ENCODE measurements at regions not wholly inside any gene's neighbourhood (a gene's known extent, or its start where the extent isn't known, plus 50 kb on each side); places are given as distances from the start of the nearest gene placed in this dataset.

- POLR2A ChIA-PET: no interaction called here
These were observed 148.0 kb downstream of the TSEN15 start for GRCh38 chr1:184199438-184200085.

More at GRCh38 chr1:184199438-184200085, 148.0 kb downstream of the TSEN15 start:
- TF ChIP-seq ZNF37A (tag by site-specific recombination; IDR thresholded peaks at IDR 0.05): no peak
- TF ChIP-seq IKZF3 (tag by site-specific recombination; IDR thresholded peaks at IDR 0.05): no peak
- TF ChIP-seq ZNF555 (tag by site-specific recombination; conservative IDR thresholded peaks at IDR 0.05): no peak
- TF ChIP-seq ZNF341 (tag by site-specific recombination; IDR thresholded peaks at IDR 0.05; ENCODE audit: low read depth): no peak
- TF ChIP-seq SETDB1 (IDR thresholded peaks at IDR 0.05; ENCODE audit: insufficient read length, low read length): no peak
- TF ChIP-seq ZNF707 (tag by site-specific recombination; IDR thresholded peaks at IDR 0.05): no peak
- no peak for TF ChIP-seq SP7 (tag by site-specific recombination; IDR thresholded peaks at IDR 0.05)
- TF ChIP-seq ZNF76 (tag by site-specific recombination; IDR thresholded peaks at IDR 0.05; ENCODE audit: borderline replicate concordance, low read depth): no peak
- TF ChIP-seq ZNF549 (tag by site-specific recombination; IDR thresholded peaks at IDR 0.05): no peak
- TF ChIP-seq ZSCAN30 (tag by site-specific recombination; IDR thresholded peaks at IDR 0.05): no peak
- TF ChIP-seq PBX3 (CRISPR knock-in tag; IDR thresholded peaks at IDR 0.05): no peak
- TF ChIP-seq ZNF433 (tag by site-specific recombination; IDR thresholded peaks at IDR 0.05; ENCODE audit: low read depth): no peak
- TF ChIP-seq ZNF221 (tag by site-specific recombination; IDR thresholded peaks at IDR 0.05; ENCODE audit: borderline replicate concordance): no peak
- no peak for TF ChIP-seq ZSCAN16 (tag by site-specific recombination; IDR thresholded peaks at IDR 0.05)
- no peak for TF ChIP-seq ZFP37 (tag by site-specific recombination; IDR thresholded peaks at IDR 0.05)
- no peak for TF ChIP-seq PRDM2 (tag by site-specific recombination; IDR thresholded peaks at IDR 0.05; ENCODE audit: borderline replicate concordance)
- TF ChIP-seq ZNF398 (tag by site-specific recombination; IDR thresholded peaks at IDR 0.05): no peak
- H3K27ac ChIP-seq (ENCODE audit: extremely low read depth, low read depth, low read length): no peak overlapping the region
- no peaks in the 10 kb centered on the region for H3K4me1 ChIP-seq (ENCODE audit: control insufficient read depth, insufficient read depth, low read length)
- no peak overlapping the region for H3K4me3 ChIP-seq (ENCODE audit: low read depth, low read length)
- H3K9me3 ChIP-seq (ENCODE audit: control insufficient read depth, insufficient read depth, low read depth, low read length): no peaks in the 10 kb centered on the region
- H3K36me3 ChIP-seq (ENCODE audit: control insufficient read depth in 2 of 2, insufficient read depth in 1 of 2, low read length in 2 of 2): no peaks in the 10 kb centered on the region
- CTCF ChIA-PET: interaction anchor here (0.6 to 1.7 kb wide), 4 partner anchors 16 to 363 kb away, joined by 3 to 5 read pairs (median 4); no protein-coding TSS in a partner anchor
